GM12891 (cell line): ENCODE measurements at regions not wholly inside any gene's neighbourhood (a gene's known extent, or its start where the extent isn't known, plus 50 kb on each side); places are given as distances from the start of the nearest gene placed in this dataset.

Experiments
- PAX5 ChIP-seq: IDR thresholded peaks from 2 replicates; pipeline ENCODE4 v1.6.1; 2011; ENCODE audit warnings: low read length, moderate library complexity, mild to moderate bottlenecking; ENCODE audit not compliant: insufficient read depth, severe bottlenecking
- POLR2A ChIP-seq: IDR thresholded peaks from 2 replicates; pipeline ENCODE4 v1.6.1; 2011; ENCODE audit warnings: low read depth, low read length, control low read depth
- POLR2AphosphoS5 ChIP-seq: IDR thresholded peaks from 2 replicates; pipeline ENCODE4 v1.6.1; 2011; ENCODE audit warnings: low read depth, low read length, control low read depth
- POU2F2 ChIP-seq: IDR thresholded peaks from 2 replicates; pipeline ENCODE4 v1.6.1; 2011; ENCODE audit warnings: low read depth, mild to moderate bottlenecking, control low read depth, low read length, moderate library complexity
- SPI1 ChIP-seq: IDR thresholded peaks from 2 replicates; pipeline ENCODE4 v1.6.1; 2011; ENCODE audit warnings: low read depth, low read length, control low read depth
- TAF1 ChIP-seq: IDR thresholded peaks from 2 replicates; pipeline ENCODE4 v1.6.1; 2011; ENCODE audit warnings: low read depth, low read length, control low read depth

GRCh38 chr5:68770551-68770950, 323.3 kb upstream of the SLC30A5 start:
- TF ChIP-seq POLR2A (no peak), TAF1 (no peak), SPI1 (no peak), POLR2AphosphoS5 (no peak), PAX5 (no peak), POU2F2 (no peak)
